GM19240 (cell line): ENCODE measurements at regions not wholly inside any gene's neighbourhood (a gene's known extent, or its start where the extent isn't known, plus 50 kb on each side); places are given as distances from the start of the nearest gene placed in this dataset.

ENCODE experiments used
- DNase-seq: peaks from one replicate; pipeline ENCODE4 v3.0.0; 2011; ENCODE audit warnings: low spot score; ENCODE audit not compliant: insufficient read length

DNA sequence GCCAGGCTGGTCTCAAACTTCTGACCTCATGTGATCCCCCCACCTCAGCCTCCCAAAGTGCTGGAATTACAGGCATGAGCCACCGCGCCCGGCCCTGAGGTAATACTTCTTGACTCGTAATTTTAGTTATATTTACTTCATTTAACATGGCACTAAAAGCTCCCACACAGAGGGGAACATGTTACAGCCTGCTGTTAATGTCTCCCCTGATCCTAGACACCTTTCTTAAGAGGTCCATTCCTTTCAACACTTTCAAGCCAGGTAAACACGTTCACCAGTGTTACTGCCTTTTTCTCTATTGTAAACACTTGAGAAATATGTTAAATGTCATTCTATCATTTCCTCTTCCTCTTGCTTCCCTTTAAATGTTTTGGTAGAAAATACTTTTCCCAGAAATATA, 161.4 kb downstream of the METTL4 start:
- no peak for DNase-seq

GRCh38 chr18:2410688-2411087, 160.6 kb downstream of the METTL4 start:
- no peak for DNase-seq

GRCh38 chr18:2411381-2411960, 159.8 kb downstream of the METTL4 start:
- no peak for DNase-seq

GRCh38 chr18:2412281-2412680, 159.0 kb downstream of the METTL4 start:
- no peak for DNase-seq

DNA sequence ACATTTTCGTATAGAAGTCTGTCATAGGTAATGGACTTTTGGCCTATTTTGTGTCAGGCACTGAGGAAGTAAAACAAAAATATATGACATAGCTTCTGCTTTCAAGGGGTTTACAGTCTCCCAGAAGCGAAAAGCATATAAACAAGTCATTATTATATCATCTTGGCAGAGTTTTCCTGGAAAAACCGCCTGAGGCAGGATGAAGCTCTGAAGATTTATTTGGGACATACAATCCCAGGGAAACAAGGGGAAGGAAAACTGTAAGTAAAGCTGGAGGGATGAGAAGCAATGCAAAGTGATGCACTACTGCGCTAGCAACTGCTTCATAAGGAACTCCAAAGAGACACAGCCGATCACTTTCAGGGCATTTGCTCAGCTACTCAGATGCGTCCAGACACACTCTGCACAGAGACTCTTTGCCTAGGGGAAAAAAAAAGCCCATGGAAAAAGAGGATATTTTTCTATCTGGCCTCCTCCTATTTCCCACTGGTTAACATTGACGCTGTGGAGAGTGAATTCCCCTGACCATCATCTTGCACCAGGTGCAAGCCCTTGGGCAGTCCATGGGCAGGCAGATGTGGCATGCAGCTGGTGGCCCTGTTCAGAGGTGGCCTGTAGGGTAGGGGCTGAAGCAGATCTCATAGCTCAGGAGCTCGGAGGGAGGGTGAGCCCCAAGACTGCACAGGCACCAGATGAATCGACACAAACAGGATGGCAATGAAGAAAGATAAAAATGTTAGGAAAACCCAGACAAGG, 158.1 kb downstream of the METTL4 start:
- DNase-seq = no peak

- no peak for DNase-seq
Measured at GRCh38 chr18:2414235-2414634, 157.1 kb downstream of the METTL4 start.

DNA sequence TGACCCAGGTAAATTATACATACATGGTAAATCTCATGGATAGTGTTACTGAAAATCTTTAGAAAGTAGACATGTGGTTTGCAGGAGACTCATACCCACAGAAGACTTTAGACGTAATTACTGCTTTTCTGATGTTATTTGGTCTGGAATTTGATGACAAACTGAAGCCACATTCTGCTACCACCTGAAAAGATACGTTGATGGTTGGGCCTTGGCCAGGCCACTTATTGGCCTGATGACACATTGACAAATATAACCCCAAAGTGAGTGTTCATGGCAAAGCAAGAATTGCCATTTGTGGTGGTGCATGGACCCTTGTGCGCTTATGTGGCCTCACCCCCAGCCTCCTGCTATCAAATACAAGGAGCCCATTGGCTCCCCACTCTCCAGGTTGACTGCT, 155.6 kb downstream of the METTL4 start:
- DNase-seq = no peak

DNA sequence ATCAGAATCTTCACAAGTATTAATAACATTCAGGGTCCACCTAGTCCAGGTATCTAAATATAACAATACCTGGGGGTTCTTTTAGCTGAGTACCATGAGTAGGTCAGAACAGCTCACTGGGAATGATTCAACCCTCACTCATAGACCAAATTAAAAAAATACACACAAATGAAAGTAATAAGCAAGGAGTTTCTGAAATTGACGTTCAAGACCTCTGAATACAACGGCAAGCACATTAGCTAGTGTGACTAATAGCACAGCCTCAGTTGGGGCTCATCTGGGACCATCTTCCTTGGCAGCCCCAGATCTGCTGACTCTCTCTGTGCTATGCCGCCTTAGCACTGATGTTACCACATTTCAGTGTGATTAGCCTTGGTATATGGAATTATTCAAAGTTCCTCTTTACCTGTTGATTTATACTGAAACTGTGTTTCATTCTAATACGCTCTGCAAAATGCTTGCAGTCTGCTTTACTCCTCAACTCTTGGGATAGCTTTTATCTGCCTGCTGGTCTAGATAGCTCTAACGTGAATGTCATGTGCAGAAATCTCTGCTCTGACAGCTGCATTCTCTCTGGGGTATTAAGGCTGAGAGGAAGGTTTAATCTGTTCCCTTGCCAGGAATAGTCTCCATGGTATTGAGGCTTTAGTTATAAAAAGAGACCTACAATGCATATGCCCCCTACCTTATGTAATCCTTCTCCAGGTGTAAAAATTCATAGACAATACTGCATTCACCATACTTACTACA, 153.3 kb downstream of the METTL4 start:
- no peak for DNase-seq

- no peak for DNase-seq
Measured at GRCh38 chr18:2420367-2420766, 150.9 kb downstream of the METTL4 start.

GRCh38 chr18:2423761-2424160, 147.5 kb downstream of the METTL4 start:
- no peak for DNase-seq

- DNase-seq = no peak
Measured at GRCh38 chr18:2424420-2424819, 146.9 kb downstream of the METTL4 start.

DNA sequence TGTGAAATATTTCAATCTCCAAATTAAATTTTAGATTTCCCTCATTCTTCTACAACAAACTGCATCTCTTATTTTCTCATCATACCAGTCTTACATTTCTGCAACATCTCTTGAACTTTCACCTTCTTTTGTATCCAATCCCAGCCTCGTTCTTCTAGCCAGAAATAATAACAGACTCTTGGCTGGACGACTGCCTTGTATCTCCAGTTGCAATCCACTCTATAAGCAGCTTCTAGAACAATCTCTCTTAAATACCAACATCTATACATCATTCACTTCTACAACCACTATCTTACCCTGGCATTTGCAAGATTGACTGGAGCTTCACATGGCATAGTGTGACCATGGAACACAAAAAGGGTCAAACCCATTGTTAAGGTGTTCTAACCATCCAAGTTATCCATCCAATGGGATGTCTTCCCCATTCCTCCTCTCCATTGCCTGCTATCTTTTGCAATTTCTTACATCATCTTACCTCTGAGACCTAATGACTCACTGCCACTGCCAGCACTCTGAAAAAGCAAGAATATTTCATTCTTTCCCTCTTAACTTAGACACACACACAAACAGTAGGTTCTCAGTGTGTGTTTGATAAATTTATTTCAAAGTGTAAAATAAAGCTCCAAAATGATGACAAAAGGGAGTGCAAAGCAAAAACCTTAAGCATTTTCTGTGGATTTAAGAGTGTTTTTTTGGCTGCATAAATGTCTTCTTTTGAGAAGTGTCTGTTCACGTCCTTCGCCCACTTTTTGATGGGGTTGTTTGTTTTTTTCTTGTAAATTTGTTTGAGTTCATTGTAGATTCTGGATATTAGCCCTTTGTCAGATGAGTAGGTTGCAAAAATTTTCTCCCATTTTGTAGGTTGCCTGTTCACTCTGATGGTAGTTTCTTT, 145.6 kb downstream of the METTL4 start:
- no peak for DNase-seq

- DNase-seq = no peak
Measured at GRCh38 chr18:2430191-2430590, 141.1 kb downstream of the METTL4 start.

DNA sequence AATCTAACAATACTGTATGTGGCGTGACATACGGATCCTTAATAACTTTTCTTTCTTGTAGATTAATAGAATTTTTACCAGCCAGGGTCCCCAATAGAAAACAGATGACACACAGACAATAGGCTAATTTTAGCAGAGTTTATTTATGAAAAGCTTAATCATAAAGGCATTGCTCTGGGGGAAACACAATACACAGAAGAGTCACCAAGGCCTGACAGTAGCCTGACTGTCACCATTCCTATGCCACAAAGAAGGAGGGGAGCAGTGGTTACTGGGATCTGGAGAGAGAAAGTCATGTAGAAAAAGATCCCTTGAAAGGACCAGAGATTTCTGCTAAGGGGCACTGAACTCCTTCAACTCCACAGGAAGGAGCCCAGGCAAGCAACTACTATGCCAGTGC, 139.5 kb downstream of the METTL4 start:
- no peak for DNase-seq

DNA sequence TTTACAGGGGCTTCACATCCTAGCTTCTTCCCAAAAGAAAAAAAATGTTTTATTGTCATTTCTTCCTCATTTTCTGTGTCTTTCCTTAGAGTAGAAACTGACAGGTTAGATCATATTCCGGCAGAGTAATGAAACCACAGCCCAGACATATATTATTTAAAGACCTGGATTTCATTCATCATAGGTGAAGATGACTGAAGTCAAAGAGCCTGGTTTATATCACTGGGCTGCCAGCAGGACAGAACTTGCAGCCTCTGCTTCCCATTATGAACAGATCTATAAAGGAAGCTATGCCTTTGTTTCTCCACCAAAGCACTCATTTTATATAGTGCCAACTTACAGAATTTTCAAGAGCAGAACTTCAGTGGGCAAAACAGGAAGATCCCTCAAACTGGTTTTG, 137.9 kb downstream of the METTL4 start:
- DNase-seq = no peak

DNA sequence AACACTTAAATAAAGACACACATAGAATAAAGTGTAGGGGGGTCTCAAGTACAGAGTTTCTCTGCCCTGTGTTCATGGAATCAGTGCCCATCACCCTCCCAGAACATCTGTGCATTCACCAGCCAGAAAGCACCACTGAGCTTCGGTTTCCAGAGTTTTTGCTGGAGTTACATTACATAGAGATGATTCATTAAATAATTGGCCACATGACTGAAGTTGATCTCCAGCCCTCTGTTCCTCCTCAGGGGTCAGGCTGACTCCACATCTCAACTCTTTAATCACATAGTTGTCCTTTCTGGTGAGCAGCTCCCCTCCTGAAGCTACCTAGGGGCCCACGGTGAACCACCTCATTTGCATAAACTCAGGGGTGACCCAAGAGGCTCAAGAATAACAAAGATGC, 129.8 kb downstream of the METTL4 start:
- no peak for DNase-seq

- no peak for DNase-seq
Measured at GRCh38 chr18:2442006-2442405, 129.3 kb downstream of the METTL4 start.

DNA sequence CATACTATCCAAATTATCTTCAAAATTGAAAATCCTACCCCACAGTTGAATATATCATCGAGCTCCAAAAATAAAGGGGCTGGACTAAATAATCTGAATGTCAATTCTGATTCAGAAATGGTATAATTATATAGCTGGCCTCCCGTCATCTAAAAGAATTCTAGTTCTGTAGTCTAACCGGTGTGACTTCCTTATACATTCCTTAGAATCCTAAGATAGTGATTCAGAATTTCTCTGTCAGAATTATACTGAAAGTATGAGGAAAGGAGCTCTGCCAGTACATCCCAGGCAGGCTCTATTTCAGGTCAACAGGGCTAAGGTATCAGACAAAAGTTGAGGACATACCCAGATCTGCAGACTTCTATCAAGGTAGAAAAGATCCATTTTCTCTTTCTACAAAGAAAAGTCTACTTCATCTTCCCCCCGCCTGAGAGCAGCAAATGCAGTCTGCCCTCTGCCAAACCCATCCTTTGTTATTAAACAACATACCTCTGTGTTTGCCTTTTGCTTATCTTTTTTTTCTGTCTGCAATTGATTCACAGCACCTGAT, 128.5 kb downstream of the METTL4 start:
- DNase-seq = no peak

- no peak for DNase-seq
Measured at GRCh38 chr18:2444201-2444875, 127.0 kb downstream of the METTL4 start.

- DNase-seq = no peak
Measured at GRCh38 chr18:2448565-2449151, 122.6 kb downstream of the METTL4 start.
